Liver (tissue), 3 donors: ENCODE measurements at regions not wholly inside any gene's neighbourhood (a gene's known extent, or its start where the extent isn't known, plus 50 kb on each side); places are given as distances from the start of the nearest gene placed in this dataset.

Source experiments
- GABPA ChIP-seq, 2 donors: IDR thresholded peaks in 1 of 2; conservative IDR thresholded peaks in 1 of 2; 2 replicates each; pipeline ENCODE4 v1.6.1; 2016; ENCODE audit warnings: antibody characterized with exemption in 2 of 2, mild to moderate bottlenecking in 1 of 2, moderate library complexity in 1 of 2
- HNF4G ChIP-seq: IDR thresholded peaks from 2 replicates; pipeline ENCODE4 v1.6.1; 2016; ENCODE audit warnings: antibody characterized with exemption
- RAD21 ChIP-seq, 2 donors: IDR thresholded peaks; 2 replicates each; pipeline ENCODE4 v1.6.1; 2016; ENCODE audit warnings: antibody characterized with exemption in 2 of 2, mild to moderate bottlenecking in 2 of 2
- RXRA ChIP-seq, 2 donors: IDR thresholded peaks; 2 replicates each; pipeline ENCODE4 v1.6.1; 2017 to 2018; ENCODE audit warnings: antibody characterized with exemption in 2 of 2, mild to moderate bottlenecking in 1 of 2
- SP1 ChIP-seq: IDR thresholded peaks from 2 replicates; pipeline ENCODE4 v1.6.1; 2018; ENCODE audit warnings: antibody characterized with exemption, mild to moderate bottlenecking
- TAF1 ChIP-seq: conservative IDR thresholded peaks from 2 replicates; pipeline ENCODE4 v1.6.1; 2016; ENCODE audit warnings: antibody characterized with exemption, mild to moderate bottlenecking
- YY1 ChIP-seq: IDR thresholded peaks from 2 replicates; pipeline ENCODE4 v1.6.1; 2016; ENCODE audit warnings: antibody characterized with exemption, mild to moderate bottlenecking
- TF ChIP-seq, protein P1 (sequence below): fragments of 150-350 bp; IDR thresholded peaks from 2 replicates; pipeline ENCODE4 v1.5.1; 2017; ENCODE audit warnings: improper control_type of control experiment, low read depth, low read length; ENCODE audit not compliant: missing input control
- TF ChIP-seq, protein P2 (sequence below): IDR thresholded peaks from 2 replicates; pipeline ENCODE4 v1.6.1; 2016; ENCODE audit warnings: antibody characterized with exemption, mild to moderate bottlenecking
- donor health status: healthy.
- donor health status: healthy.

DNA sequence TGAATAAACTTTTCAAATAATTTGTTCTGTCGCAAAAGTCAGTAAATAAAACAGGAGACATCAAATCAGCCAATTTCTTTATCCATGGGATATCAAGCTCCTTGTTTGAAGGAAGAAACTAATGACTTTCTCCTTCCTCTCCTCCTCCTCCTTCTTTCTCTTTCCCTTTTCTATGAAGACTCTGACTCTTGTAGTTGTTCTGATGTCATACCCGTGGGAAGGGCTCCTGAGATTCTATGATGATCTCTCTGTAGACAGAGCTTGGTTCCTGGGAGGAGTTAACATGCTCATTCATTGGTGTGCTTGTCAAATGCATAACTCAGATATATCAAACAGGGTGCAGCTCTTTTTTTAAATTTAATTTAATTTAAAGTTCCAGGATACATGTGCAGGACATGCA, 118.7 kb upstream of the KCTD1 start:
- no peak for TF ChIP-seq SP1
- TF ChIP-seq GABPA (IDR thresholded peaks at IDR 0.05 in 1 of 2, conservative IDR thresholded peaks at IDR 0.05 in 1 of 2) = no peak
- TF ChIP-seq, protein P1, sequence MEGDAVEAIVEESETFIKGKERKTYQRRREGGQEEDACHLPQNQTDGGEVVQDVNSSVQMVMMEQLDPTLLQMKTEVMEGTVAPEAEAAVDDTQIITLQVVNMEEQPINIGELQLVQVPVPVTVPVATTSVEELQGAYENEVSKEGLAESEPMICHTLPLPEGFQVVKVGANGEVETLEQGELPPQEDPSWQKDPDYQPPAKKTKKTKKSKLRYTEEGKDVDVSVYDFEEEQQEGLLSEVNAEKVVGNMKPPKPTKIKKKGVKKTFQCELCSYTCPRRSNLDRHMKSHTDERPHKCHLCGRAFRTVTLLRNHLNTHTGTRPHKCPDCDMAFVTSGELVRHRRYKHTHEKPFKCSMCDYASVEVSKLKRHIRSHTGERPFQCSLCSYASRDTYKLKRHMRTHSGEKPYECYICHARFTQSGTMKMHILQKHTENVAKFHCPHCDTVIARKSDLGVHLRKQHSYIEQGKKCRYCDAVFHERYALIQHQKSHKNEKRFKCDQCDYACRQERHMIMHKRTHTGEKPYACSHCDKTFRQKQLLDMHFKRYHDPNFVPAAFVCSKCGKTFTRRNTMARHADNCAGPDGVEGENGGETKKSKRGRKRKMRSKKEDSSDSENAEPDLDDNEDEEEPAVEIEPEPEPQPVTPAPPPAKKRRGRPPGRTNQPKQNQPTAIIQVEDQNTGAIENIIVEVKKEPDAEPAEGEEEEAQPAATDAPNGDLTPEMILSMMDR = no peak
- no peak for TF ChIP-seq TAF1
- TF ChIP-seq RXRA (IDR thresholded peaks at IDR 0.05) = no peak
- no peak for TF ChIP-seq RAD21 (IDR thresholded peaks at IDR 0.05)
- TF ChIP-seq YY1 = no peak
- no peak for TF ChIP-seq HNF4G
- TF ChIP-seq, protein P2, sequence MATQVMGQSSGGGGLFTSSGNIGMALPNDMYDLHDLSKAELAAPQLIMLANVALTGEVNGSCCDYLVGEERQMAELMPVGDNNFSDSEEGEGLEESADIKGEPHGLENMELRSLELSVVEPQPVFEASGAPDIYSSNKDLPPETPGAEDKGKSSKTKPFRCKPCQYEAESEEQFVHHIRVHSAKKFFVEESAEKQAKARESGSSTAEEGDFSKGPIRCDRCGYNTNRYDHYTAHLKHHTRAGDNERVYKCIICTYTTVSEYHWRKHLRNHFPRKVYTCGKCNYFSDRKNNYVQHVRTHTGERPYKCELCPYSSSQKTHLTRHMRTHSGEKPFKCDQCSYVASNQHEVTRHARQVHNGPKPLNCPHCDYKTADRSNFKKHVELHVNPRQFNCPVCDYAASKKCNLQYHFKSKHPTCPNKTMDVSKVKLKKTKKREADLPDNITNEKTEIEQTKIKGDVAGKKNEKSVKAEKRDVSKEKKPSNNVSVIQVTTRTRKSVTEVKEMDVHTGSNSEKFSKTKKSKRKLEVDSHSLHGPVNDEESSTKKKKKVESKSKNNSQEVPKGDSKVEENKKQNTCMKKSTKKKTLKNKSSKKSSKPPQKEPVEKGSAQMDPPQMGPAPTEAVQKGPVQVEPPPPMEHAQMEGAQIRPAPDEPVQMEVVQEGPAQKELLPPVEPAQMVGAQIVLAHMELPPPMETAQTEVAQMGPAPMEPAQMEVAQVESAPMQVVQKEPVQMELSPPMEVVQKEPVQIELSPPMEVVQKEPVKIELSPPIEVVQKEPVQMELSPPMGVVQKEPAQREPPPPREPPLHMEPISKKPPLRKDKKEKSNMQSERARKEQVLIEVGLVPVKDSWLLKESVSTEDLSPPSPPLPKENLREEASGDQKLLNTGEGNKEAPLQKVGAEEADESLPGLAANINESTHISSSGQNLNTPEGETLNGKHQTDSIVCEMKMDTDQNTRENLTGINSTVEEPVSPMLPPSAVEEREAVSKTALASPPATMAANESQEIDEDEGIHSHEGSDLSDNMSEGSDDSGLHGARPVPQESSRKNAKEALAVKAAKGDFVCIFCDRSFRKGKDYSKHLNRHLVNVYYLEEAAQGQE = no peak
